ENCODE measurements at regions not wholly inside any gene's neighbourhood (a gene's known extent, or its start where the extent isn't known, plus 50 kb on each side); places are given as distances from the start of the nearest gene placed in this dataset.

DNA sequence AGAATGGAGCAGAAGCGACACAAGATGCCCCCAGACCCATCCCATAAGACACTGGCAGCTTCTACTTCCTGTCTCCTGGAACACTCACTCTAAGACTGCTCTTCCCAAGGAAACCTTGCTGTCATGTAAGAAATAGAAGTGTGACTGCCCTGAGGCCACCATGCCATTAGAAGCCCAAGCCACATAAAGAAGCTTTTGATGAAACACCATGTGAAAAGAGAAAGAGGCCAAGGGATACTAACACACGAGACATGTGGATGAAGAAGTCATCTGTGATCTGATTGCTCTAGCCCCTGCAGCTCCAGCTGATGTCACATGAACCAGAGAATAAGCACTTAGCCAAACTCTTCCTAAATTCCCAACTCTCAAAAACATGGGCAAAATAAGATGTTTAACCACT, 117.9 kb upstream of the PCSK2 start:
- no peak overlapping the region for H3K27ac ChIP-seq
- TF ChIP-seq, protein P1, sequence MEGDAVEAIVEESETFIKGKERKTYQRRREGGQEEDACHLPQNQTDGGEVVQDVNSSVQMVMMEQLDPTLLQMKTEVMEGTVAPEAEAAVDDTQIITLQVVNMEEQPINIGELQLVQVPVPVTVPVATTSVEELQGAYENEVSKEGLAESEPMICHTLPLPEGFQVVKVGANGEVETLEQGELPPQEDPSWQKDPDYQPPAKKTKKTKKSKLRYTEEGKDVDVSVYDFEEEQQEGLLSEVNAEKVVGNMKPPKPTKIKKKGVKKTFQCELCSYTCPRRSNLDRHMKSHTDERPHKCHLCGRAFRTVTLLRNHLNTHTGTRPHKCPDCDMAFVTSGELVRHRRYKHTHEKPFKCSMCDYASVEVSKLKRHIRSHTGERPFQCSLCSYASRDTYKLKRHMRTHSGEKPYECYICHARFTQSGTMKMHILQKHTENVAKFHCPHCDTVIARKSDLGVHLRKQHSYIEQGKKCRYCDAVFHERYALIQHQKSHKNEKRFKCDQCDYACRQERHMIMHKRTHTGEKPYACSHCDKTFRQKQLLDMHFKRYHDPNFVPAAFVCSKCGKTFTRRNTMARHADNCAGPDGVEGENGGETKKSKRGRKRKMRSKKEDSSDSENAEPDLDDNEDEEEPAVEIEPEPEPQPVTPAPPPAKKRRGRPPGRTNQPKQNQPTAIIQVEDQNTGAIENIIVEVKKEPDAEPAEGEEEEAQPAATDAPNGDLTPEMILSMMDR (IDR thresholded peaks at IDR 0.05), result no peak

DNA sequence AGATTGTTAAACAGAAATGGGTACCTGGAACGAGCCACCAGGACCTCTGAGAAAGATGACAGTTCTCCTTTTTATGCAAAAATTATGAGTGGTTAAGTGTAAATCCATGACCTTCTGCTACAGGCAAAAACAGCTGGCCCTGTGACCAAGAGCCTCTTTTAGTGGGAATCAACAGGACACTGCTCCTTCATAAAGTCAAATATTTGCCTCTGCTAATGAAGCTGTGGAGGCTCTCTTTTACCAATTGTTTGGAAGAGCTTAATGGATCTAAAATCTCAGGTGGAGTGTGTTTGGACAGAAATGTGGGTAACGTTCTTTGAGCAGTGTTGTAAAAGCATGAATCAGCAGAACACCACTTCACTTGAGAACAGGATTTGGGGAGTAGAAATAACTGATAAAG, 117.5 kb upstream of the PCSK2 start:
- ATAC-seq (ENCODE audit: insufficient number of reproducible peaks, low FRiP score, low read depth) (no peak), DNase-seq (ENCODE audit: low spot score) (no peak)
- H3K27me3 ChIP-seq (replicated peaks; ENCODE audit: insufficient read depth), result no peaks in the 10 kb centered on the region

More for the DNA sequence above, 117.9 kb upstream of the PCSK2 start:
- Histone ChIP-seq H3K4me1 (ENCODE audit: control insufficient read depth in 1 of 2, low read depth in 2 of 2) (no peaks in the 10 kb centered on the region), H3K36me3 (no peaks in the 10 kb centered on the region), H3K9me3 (no peaks in the 10 kb centered on the region), H3K27me3 (replicated peaks; ENCODE audit: insufficient read depth) (no peaks in the 10 kb centered on the region), H3K4me3 (no peak overlapping the region)
- DNase-seq (ENCODE audit: low spot score) (no peak), ATAC-seq (ENCODE audit: insufficient number of reproducible peaks, low FRiP score, low read depth) (no peak)

DNA sequence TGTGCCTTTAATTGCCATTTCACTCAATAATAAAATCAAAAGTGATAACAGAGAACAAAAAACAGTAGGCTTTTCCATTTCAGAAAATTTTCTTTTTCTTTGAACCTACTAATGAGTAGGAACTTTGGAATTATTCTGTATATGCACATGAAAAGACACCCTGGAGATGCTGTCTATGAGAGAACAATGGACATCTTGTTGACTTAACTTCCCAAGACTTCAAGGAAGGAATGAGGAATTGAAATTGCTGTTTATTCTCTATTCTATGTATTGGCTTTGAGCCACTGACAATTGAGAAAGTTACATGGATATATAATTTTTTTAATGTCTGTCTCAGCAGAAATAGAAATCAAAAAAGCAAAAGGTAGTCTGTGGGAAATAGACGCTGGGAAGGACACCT, 98.6 kb upstream of the PCSK2 start:
- Histone ChIP-seq H3K27me3 (replicated peaks; ENCODE audit: insufficient read depth) (no peaks in the 10 kb centered on the region), H3K36me3 (no peaks in the 10 kb centered on the region), H3K9me3 (no peaks in the 10 kb centered on the region), H3K27ac (no peak overlapping the region), H3K4me1 (ENCODE audit: control insufficient read depth in 1 of 2, low read depth in 2 of 2) (no peaks in the 10 kb centered on the region), H3K4me3 (no peak overlapping the region)
- TF ChIP-seq, protein P1 (IDR thresholded peaks at IDR 0.05), result no peak
- DNase-seq (ENCODE audit: low spot score), result no peak
- ATAC-seq (ENCODE audit: insufficient number of reproducible peaks, low FRiP score, low read depth), result no peak

More for the DNA sequence above, 117.5 kb upstream of the PCSK2 start:
- no peaks in the 10 kb centered on the region for H3K9me3 ChIP-seq
- TF ChIP-seq, protein P1 (IDR thresholded peaks at IDR 0.05), result no peak
- no peaks in the 10 kb centered on the region for H3K4me1 ChIP-seq (ENCODE audit: control insufficient read depth in 1 of 2, low read depth in 2 of 2)
- H3K4me3 ChIP-seq, result no peak overlapping the region
- no peak overlapping the region for H3K27ac ChIP-seq
- no peaks in the 10 kb centered on the region for H3K36me3 ChIP-seq

DNA sequence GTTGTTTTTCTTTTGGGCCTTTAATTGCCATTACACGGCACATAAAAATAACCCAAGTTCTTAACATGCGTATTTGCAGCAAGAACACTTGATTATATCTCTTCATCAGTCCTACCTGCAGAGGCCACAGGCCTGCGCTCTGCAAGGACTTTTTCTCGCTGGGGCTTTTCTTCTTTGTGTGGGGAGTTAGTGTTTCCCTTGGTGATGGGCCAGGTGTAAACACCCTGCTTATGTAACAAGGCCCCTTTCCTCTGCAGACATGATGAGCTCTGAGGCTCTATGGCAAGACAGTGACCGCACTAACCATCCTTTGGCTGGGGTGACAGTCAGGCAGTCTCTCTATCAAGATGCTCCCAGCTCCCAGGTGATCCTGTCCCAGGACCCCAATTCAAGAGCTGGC, 97.8 kb upstream of the PCSK2 start:
- TF ChIP-seq, protein P1 (IDR thresholded peaks at IDR 0.05), result no peak
- Histone ChIP-seq H3K4me1 (ENCODE audit: control insufficient read depth in 1 of 2, low read depth in 2 of 2) (no peaks in the 10 kb centered on the region), H3K9me3 (no peaks in the 10 kb centered on the region), H3K36me3 (no peaks in the 10 kb centered on the region), H3K27ac (no peak overlapping the region), H3K4me3 (no peak overlapping the region), H3K27me3 (replicated peaks; ENCODE audit: insufficient read depth) (no peaks in the 10 kb centered on the region)
- no peak for ATAC-seq (ENCODE audit: insufficient number of reproducible peaks, low FRiP score, low read depth)
- DNase-seq (ENCODE audit: low spot score), result no peak

DNA sequence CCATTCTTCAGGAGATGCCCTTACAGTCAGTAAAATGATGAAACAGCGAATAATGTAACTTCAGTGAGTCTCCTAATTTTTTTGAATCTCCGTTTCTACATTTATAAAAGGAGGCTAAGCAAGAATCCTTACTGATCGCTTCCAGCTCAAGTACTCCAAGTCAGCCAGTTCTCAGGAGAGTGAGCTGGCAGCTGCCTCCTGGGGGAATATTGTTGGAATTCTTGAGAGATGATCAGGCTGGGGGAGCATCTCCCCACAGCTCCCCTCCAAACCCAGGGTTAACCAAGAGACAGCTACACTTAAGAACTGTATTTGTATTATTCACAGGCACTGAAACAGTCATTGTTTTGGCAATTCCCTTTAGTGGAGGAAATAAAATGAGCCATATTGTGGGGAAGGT, 89.1 kb upstream of the PCSK2 start:
- H3K27ac ChIP-seq, result no peak overlapping the region
- H3K9me3 ChIP-seq, result no peaks in the 10 kb centered on the region
- no peak for DNase-seq (ENCODE audit: low spot score)
- H3K36me3 ChIP-seq, result no peaks in the 10 kb centered on the region
- TF ChIP-seq, protein P1 (IDR thresholded peaks at IDR 0.05), result no peak
- H3K4me1 ChIP-seq (ENCODE audit: control insufficient read depth in 1 of 2, low read depth in 2 of 2), result no peaks in the 10 kb centered on the region
- no peak overlapping the region for H3K4me3 ChIP-seq
- no peak for ATAC-seq (ENCODE audit: insufficient number of reproducible peaks, low FRiP score, low read depth)
- no peaks in the 10 kb centered on the region for H3K27me3 ChIP-seq (replicated peaks; ENCODE audit: insufficient read depth)
